Motor neuron (in vitro differentiated cells): ENCODE measurements at regions not wholly inside any gene's neighbourhood (a gene's known extent, or its start where the extent isn't known, plus 50 kb on each side); places are given as distances from the start of the nearest gene placed in this dataset.
"Not testable (repeated sequence)": the region's sequence is repeated elsewhere in the genome, so short reads cannot be mapped to it uniquely, and the experiment has no call there.

Experiments
- ATAC-seq, 8 experiments: fragments of 200-7000 bp; cut with Tn5 transposase; replicated peaks in 6 of 8; 2 replicates each; pipeline ENCODE4 v1.8.0; 2021; ENCODE audit warnings: mild to moderate bottlenecking in 8 of 8, moderate library complexity in 8 of 8
- H3K27ac ChIP-seq, 2 donors: fragments of 250-450 bp; sonication (Bioruptor Pico); 2 replicates each; pipeline ENCODE4 v1.9.0; 2021; ENCODE audit warnings: antibody characterized with exemption in 2 of 2, mild to moderate bottlenecking in 2 of 2, moderate library complexity in 1 of 2
- H3K4me1 ChIP-seq, 2 donors: fragments of 250-450 bp; sonication (Bioruptor Pico); replicated peaks in 1 of 2; 2 replicates each; pipeline ENCODE4 v1.6.1; 2021; ENCODE audit warnings: antibody characterized with exemption in 2 of 2, mild to moderate bottlenecking in 2 of 2, moderate library complexity in 1 of 2
- H3K4me3 ChIP-seq, 5 donors: fragments of 250-450 bp; sonication (Bioruptor Pico); 2 replicates each; pipeline ENCODE4 v1.9.0; 2021; ENCODE audit warnings: antibody characterized with exemption in 5 of 5, mild to moderate bottlenecking in 5 of 5, moderate library complexity in 4 of 5
- WGBS, 10 experiments: fragments of 450-650 bp; shearing (Covaris generic); methylation state at CpG; one replicate each; pipeline ENCODE4 v1.0.0; 2022; 5-methylcytosine and 5-hydroxymethylcytosine counted together
- in situ Hi-C, 9 experiments: fragments of 400-800 bp; cut with MboI; loops; one replicate each; pipeline ENCODE4 v1.15.0; 2021; ENCODE audit warnings: low sequenced_read_pairs in 9 of 9, low pct_unique_long_range_greater_than_20kb in 2 of 9; ENCODE audit not compliant: unreplicated experiment in 9 of 9

- in situ Hi-C loops: no loop called here
- H3K4me1 ChIP-seq: peaks cover 7 to 9% of the 10 kb centered on the region in 2 donors
- H3K4me3 ChIP-seq: no peak overlapping the region
- H3K27ac ChIP-seq: no peak overlapping the region
- no peak for ATAC-seq
These were observed 263.1 kb downstream of the STIM2 start for GRCh38 chr4:27123769-27124124.

DNA sequence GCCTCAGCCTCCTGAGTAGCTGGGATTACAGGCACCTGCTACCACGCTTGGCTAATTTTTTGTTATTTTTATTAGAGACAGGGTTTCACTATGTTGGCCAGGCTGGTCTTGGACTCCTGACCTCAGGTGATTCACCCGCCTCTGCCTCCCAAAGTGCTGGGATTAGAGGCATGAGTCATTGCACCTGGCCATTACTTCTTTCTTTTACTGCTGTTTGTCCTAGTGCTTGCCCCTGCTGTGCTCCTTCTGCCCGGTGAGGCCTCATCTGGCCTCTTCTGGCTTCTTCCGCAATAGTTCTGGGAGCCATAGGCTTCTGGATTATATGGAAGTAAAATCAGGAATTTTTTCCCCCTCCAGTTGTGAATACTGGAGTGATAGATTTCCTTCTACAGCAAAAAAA, 266.3 kb downstream of the STIM2 start:
- H3K27ac ChIP-seq, H3K4me3 ChIP-seq, in situ Hi-C loops: not testable (repeated sequence)
- peaks cover 9 to 12% of the 10 kb centered on the region in 2 donors for H3K4me1 ChIP-seq
- ATAC-seq: peak in 1 of 8 experiments; percentile 14
- 39 to 100% (median 77%) methylated on average over 1 to 4 of the region's 4 CpGs; no CpG with 5 or more reads in 2 of the 10 experiments for WGBS, 10 experiments

GRCh38 chr4:27128443-27128842, 267.8 kb downstream of the STIM2 start:
- WGBS, 10 experiments: 22 to 100% (median 92%) methylated on average over 1 to 5 of the region's 5 CpGs; no CpG with 5 or more reads in 3 of the 10 experiments
- ATAC-seq: peak in 4 of 8 experiments; percentile 22 to 68 (median 44)
- Histone ChIP-seq H3K4me3 (no peak overlapping the region), H3K4me1 (peaks cover 3 to 5% of the 10 kb centered on the region in 2 donors), H3K27ac (no peak overlapping the region)
- in situ Hi-C loops: no loop called here

DNA sequence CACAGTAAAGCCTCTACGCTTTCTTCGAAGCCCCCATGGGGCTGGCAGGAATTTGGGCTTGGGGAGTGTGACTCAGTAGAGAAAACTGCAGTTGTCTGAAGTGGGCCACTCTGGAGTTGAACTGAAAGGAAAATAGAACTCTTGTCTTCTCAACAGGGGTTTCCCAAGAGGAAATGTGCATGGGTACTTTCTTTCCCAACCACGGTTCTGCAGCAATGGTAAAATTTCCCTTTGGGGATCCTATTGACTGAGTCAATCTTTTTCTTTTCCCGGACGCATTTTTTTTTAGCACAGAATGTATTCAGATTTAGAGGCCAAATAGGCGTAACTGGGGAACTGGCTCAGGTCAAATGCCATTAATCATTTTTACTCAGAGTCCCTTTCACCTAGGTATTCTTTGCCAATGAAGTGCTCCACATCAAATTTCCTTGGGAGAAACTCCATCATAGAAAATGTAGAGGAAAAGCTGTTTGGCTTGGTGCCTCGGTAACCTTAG, 269.3 kb downstream of the STIM2 start:
- no peak for ATAC-seq
- in situ Hi-C loops: no loop called here
- peaks cover 0 to 5% of the 10 kb centered on the region in 2 donors for H3K4me1 ChIP-seq
- H3K27ac ChIP-seq: no peak overlapping the region
- 15 to 100% (median 66%) methylated on average over 1 to 7 of the region's 7 CpGs; no CpG with 5 or more reads in 1 of the 10 experiments for WGBS, 10 experiments
- no peak overlapping the region for H3K4me3 ChIP-seq

DNA sequence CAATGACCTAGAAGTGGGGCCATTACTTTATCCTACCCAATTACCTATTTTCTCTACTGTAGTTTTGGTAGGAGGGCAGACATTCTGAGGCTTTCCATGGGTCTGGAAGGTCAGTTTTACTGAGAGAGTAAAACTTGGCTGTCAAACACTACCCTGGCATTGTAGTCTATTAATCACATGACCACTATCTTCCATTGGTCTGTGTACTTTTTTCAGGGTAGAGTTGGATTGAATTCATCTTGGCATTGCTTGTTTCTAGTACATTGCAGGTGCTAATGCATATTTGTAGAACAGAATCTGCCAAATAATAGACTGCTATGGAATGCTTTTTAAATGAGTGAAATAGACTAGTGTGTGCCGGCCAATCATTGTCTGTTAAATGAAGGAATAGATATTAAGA, 271.9 kb downstream of the STIM2 start:
- Histone ChIP-seq H3K4me3 (no peak overlapping the region), H3K27ac (no peak overlapping the region), H3K4me1 (peaks cover 0 to 5% of the 10 kb centered on the region in 2 donors)
- ATAC-seq: no peak
- 50 to 100% (median 100%) methylated on average over 1 of the region's 1 CpG; no CpG with 5 or more reads in 3 of the 10 experiments for WGBS, 10 experiments
- in situ Hi-C loops: no loop called here

- no peak overlapping the region for H3K27ac ChIP-seq
- WGBS, 10 experiments: 0 to 92% (median 79%) methylated on average over 1 to 3 of the region's 4 CpGs; no CpG with 5 or more reads in 1 of the 10 experiments
- H3K4me3 ChIP-seq: no peak overlapping the region
- no peak for ATAC-seq
- in situ Hi-C loops: no loop called here
- no peaks in the 10 kb centered on the region for H3K4me1 ChIP-seq
These were observed 279.8 kb downstream of the STIM2 start for GRCh38 chr4:27140486-27140885.

GRCh38 chr4:27141530-27141929, 280.9 kb downstream of the STIM2 start:
- 0 to 100% (median 79%) methylated on average over 1 to 6 of the region's 6 CpGs; no CpG with 5 or more reads in 1 of the 10 experiments for WGBS, 10 experiments
- Histone ChIP-seq H3K4me1 (no peaks in the 10 kb centered on the region), H3K4me3 (no peak overlapping the region), H3K27ac (no peak overlapping the region)
- in situ Hi-C loops: no loop called here
- ATAC-seq: no peak

- no peak for ATAC-seq
- no peaks in the 10 kb centered on the region for H3K4me1 ChIP-seq
- no peak overlapping the region for H3K27ac ChIP-seq
- in situ Hi-C loops: no loop called here
- H3K4me3 ChIP-seq: no peak overlapping the region
- 13 to 92% (median 73%) methylated on average over 1 to 2 of the region's 2 CpGs; no CpG with 5 or more reads in 2 of the 10 experiments for WGBS, 10 experiments
These were observed 282.2 kb downstream of the STIM2 start for GRCh38 chr4:27142841-27143240.

DNA sequence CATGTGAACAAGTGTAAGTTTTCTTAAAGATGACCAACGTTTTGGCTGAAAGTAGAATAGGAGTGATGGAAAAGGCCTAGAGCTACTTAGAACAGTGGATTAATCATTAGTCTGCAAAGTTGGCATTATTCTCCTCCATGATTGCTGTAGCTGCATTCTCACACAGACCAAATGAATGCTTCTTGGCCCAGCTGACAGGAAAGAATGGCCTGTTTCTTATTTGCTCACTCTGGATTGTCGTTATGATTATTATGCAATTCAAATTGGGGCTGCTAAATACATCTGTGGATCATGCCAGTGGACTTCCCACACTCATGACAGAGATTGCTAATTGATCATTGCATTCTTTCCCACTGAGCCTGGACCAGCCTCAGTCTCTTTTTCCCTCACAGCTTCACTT, 285.0 kb downstream of the STIM2 start:
- in situ Hi-C loops: no loop called here

DNA sequence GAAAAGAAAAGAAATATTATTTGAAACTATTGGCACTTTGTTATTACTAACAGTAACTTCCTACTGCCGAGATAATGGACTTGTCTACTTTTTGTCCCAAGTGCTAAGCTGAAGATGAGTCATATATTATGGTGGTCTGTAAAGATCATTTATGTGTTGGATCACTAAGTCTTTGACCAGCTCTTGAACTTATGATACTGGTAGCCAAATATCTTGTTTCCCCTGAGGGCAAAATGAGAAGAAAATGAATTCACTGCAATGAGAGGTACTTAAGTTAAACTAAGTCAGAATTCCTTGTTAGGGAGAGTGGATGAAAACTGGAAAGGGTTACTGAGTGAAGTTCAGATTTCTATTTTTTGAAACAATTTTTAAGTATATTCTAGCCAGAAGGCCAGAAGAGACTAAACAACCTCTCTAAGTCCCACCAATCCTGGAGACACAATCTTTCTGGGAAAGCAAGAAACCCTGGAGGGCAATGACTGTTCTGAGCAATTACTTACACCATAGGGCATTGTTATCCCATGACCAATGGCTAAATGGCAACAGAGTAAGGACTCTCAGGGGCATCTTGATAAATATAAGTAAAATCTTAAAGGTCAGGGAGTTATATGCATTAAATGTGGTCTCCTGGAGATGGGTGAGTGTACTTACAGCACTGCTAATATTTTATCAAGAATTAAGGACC, 287.7 kb downstream of the STIM2 start:
- no peak for ATAC-seq
- WGBS, 10 experiments: 10 to 100% (median 83%) methylated on average over 1 of the region's 1 CpG; no CpG with 5 or more reads in 3 of the 10 experiments
- Histone ChIP-seq H3K4me1 (no peaks in the 10 kb centered on the region), H3K27ac (no peak overlapping the region), H3K4me3 (no peak overlapping the region)
- in situ Hi-C loops: no loop called here

More for the DNA sequence above, 285.0 kb downstream of the STIM2 start:
- H3K27ac ChIP-seq: no peak overlapping the region
- H3K4me1 ChIP-seq: no peaks in the 10 kb centered on the region
- no peak overlapping the region for H3K4me3 ChIP-seq
- ATAC-seq: peak in 3 of 8 experiments; percentile 76 to 83 (median 77)
- WGBS, 10 experiments: 0 to 67% (median 17%) methylated on average over 1 to 2 of the region's 2 CpGs; no CpG with 5 or more reads in 3 of the 10 experiments

GRCh38 chr4:27149541-27150212, 289.0 kb downstream of the STIM2 start:
- Histone ChIP-seq H3K27ac (no peak overlapping the region), H3K4me1 (peaks cover 0 to 5% of the 10 kb centered on the region in 2 donors), H3K4me3 (no peak overlapping the region)
- 0 to 100% (median 67%) methylated on average over 1 to 2 of the region's 2 CpGs; no CpG with 5 or more reads in 1 of the 10 experiments for WGBS, 10 experiments
- ATAC-seq: peak in 4 of 8 experiments; percentile 9 to 95 (median 52)
- in situ Hi-C loops: no loop called here

- no peak overlapping the region for H3K4me3 ChIP-seq
- no peak for ATAC-seq
- H3K27ac ChIP-seq: no peak overlapping the region
- H3K4me1 ChIP-seq: peaks cover 0 to 5% of the 10 kb centered on the region in 2 donors
- in situ Hi-C loops: no loop called here
- WGBS, 10 experiments: 30 to 100% (median 75%) methylated on average over 2 to 5 of the region's 5 CpGs; no CpG with 5 or more reads in 2 of the 10 experiments
These were observed 292.1 kb downstream of the STIM2 start for GRCh38 chr4:27152703-27153102.

DNA sequence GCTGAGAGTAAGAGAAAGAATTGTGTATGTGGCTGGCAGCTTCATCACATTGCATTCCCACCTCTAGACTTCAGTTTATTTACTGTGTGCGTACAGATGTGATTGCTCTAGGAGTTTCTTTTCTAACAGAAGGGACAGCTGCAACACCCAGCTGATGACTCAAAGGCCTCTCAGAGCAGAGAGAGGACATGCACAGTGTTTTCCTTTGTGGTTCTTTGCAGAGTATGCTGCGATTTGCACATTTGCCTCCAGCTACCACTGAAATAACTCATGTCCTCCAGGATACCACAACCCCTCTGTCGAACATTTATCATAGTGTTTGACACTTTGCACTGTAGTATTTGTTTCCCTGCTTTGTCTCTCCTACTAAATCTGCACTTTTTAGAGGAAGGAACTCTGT, 294.1 kb downstream of the STIM2 start:
- ATAC-seq: peak; percentile 91 to 99 (median 97)
- WGBS, 10 experiments: 0 to 60% (median 20%) methylated on average over 1 to 2 of the region's 3 CpGs; no CpG with 5 or more reads in 3 of the 10 experiments
- Histone ChIP-seq H3K4me3 (no peak overlapping the region), H3K27ac (peak overlapping the region in 1 of 2 donors; percentile 30), H3K4me1 (peaks cover 0 to 5% of the 10 kb centered on the region in 2 donors)
- in situ Hi-C loops: no loop called here
